LNCaP clone FGC (cell line): ENCODE measurements at regions not wholly inside any gene's neighbourhood (a gene's known extent, or its start where the extent isn't known, plus 50 kb on each side); places are given as distances from the start of the nearest gene placed in this dataset.

Experiments
- DNase-seq: peaks from one replicate; pipeline ENCODE4 v3.0.0-alpha.2; 2011; ENCODE audit warnings: low read depth
- H3K4me3 ChIP-seq: 2 replicates; pipeline ENCODE4 v1.5.1; 2011; ENCODE audit warnings: mild to moderate bottlenecking, low read depth, low read length, control low read depth
- TF ChIP-seq, protein P1 (sequence below): IDR thresholded peaks from 2 replicates; pipeline ENCODE4 v1.5.1; 2012; ENCODE audit warnings: mild to moderate bottlenecking; ENCODE audit not compliant: control insufficient read depth, insufficient read depth; ENCODE audit errors: extremely low read depth

DNA sequence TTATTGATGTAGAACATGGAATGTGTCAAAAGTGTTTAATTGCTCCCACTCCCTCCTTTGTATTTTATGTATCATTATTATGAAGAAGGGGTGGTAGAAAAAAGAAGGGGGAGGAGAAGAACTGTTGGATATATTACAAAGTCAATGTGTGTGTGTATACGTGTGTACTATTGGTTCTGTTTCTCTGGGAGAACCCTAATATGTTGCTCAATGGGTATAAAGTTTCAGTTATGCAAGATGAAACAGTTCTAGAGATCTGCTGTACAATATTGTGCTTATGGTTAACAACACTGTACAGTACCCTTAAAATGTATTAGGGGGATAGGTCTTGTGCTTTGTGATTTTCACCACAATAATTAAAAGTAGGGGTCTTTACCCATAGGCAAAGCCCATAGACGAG is 58.1 kb upstream of the ZC3H15 start:
- H3K4me3 ChIP-seq = no peak overlapping the region
- no peak for DNase-seq
- TF ChIP-seq, protein P1, sequence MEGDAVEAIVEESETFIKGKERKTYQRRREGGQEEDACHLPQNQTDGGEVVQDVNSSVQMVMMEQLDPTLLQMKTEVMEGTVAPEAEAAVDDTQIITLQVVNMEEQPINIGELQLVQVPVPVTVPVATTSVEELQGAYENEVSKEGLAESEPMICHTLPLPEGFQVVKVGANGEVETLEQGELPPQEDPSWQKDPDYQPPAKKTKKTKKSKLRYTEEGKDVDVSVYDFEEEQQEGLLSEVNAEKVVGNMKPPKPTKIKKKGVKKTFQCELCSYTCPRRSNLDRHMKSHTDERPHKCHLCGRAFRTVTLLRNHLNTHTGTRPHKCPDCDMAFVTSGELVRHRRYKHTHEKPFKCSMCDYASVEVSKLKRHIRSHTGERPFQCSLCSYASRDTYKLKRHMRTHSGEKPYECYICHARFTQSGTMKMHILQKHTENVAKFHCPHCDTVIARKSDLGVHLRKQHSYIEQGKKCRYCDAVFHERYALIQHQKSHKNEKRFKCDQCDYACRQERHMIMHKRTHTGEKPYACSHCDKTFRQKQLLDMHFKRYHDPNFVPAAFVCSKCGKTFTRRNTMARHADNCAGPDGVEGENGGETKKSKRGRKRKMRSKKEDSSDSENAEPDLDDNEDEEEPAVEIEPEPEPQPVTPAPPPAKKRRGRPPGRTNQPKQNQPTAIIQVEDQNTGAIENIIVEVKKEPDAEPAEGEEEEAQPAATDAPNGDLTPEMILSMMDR = no peak

DNA sequence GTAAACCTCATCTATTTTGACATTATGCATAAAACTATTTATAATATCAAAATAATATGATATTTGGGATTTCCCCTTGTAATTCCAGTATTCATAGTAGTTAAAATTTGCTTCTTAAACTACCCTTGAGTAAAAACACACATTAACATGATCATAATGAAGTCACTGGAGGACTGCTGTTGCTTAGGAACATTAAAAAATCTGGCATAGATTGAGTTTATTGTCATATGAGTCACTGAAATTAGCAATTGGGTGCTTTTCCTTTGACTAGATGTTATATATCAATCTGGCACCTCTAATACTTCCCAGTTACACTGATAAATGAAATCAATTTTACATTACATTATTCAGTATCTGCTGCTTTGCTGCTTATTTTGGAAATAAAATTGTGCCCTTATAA is 57.0 kb upstream of the ZC3H15 start:
- DNase-seq = no peak
- TF ChIP-seq, protein P1 = no peak
- no peak overlapping the region for H3K4me3 ChIP-seq

GRCh38 chr2:186431306-186431705 is 54.8 kb upstream of the ZC3H15 start:
- TF ChIP-seq, protein P1 = no peak
- no peak for DNase-seq
- no peak overlapping the region for H3K4me3 ChIP-seq

DNA sequence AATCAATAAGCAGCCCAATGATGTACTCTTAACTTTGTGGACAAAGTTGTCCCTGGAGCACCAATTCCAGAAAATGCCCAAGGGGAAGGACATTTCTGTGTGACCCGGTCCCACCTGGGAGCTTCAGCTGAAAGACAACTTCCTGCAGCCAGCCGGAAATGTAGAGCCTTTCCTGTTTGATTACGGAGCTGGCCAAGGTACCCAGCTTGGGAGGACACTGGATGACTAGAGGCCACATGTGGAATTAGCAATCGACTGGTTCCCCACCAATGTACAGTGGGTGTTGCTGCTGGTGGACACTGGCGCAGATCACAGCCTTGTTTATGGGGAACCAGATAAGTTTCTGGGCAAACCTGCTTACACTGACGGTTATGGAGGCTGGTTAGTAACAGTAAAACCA is 53.0 kb upstream of the ZC3H15 start:
- no peak overlapping the region for H3K4me3 ChIP-seq
- no peak for DNase-seq
- TF ChIP-seq, protein P1 = no peak

DNA sequence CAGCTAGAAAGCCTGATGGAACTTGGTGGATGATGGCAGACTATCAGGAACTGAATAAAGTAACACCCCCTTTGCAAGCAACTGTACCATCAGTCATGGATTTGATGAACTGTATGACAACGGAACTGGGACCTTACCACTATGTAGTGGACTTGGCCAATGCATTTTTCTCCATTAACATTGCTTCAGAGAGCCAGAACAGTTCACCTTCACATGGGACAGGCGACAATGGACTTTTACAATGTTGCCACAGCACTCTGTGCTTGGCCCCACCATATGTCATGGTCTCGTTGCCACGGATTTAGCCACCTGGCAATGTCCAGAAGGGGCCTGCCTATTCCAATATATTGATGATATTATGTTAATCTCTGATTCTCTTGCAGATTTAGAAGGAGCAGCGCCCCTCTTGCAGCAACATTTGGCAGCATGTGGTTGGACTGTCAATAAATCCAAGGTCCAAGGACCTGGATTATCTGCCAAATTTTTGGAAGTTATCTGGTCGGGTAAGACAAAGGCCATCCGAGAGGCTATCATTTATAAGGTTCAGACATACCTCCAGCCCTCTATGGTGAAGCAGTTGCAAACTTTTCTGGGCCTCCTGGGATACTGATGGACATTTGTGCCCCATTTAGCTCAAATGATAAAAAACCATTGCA is 52.2 kb upstream of the ZC3H15 start:
- TF ChIP-seq, protein P1 = no peak
- H3K4me3 ChIP-seq = no peak overlapping the region
- no peak for DNase-seq
